H1 (cell line): ENCODE measurements at regions not wholly inside any gene's neighbourhood (a gene's known extent, or its start where the extent isn't known, plus 50 kb on each side); places are given as distances from the start of the nearest gene placed in this dataset.

Experiments
- CHD7 ChIP-seq: fragments of 300-600 bp; sonication (generic); IDR thresholded peaks from 2 replicates; pipeline ENCODE4 v1.7.1; 2012; ENCODE audit warnings: low read length, moderate library complexity, mild to moderate bottlenecking, inconsistent platforms; ENCODE audit not compliant: insufficient replicate concordance
- SUZ12 ChIP-seq: fragments of 200-600 bp; sonication (generic); IDR thresholded peaks from 2 replicates; pipeline ENCODE4 v1.6.1; 2012; ENCODE audit warnings: mild to moderate bottlenecking, inconsistent platforms, low read length, moderate library complexity, mixed read lengths

GRCh38 chr6:108789475-108789874 lies 58.7 kb upstream of the ARMC2 start (continued):
- TF ChIP-seq CHD7 (no peak), SUZ12 (no peak)
- TF ChIP-seq, all 59 proteins: peak for 0
